ENCODE measurements at regions not wholly inside any gene's neighbourhood (a gene's known extent, or its start where the extent isn't known, plus 50 kb on each side); places are given as distances from the start of the nearest gene placed in this dataset.

DNA sequence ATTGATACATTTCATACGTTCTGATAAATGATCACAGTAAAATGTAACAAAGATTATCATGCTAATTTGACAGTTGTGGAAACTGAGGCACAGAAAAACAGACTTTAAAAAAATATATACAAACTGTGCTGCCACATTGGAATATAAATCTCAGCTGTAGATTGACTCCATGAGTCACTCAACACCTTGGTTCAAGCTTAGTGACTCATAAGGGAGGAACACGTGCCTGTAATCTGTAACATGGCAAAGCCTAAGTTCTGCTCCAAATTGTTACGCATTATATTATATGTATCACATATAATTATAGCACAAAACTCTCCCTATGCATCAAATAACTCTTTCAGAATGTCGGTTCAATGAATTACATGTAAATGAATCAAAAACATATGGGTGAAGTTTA is 1047.5 kb downstream of the GATA3 start:
- TF ChIP-seq RUNX3 (IDR thresholded peaks at IDR 0.05; ENCODE audit: low read length), result no peak
- no peak for TF ChIP-seq MYB (IDR thresholded peaks at IDR 0.05; ENCODE audit: borderline replicate concordance, low read depth, low read length)
- no peak for TF ChIP-seq BRCA1 (IDR thresholded peaks at IDR 0.05; ENCODE audit: low read depth, low read length)
- TF ChIP-seq NR2C2 (IDR thresholded peaks at IDR 0.05; ENCODE audit: borderline replicate concordance, control insufficient read depth, insufficient read length, low read depth), result no peak
- no peak for TF ChIP-seq PAX5 (IDR thresholded peaks at IDR 0.05; ENCODE audit: borderline replicate concordance, low read depth, low read length)
- TF ChIP-seq RBBP5 (conservative IDR thresholded peaks at IDR 0.05), result no peak
- RAD21 ChIA-PET (ENCODE audit: unreplicated experiment), result no interaction called here
- POLR2A ChIA-PET, result no interaction called here
- Histone ChIP-seq H3K36me3 (ENCODE audit: control insufficient read depth in 2 of 2, insufficient read depth in 2 of 2, low read length in 1 of 2) (no peaks in the 10 kb centered on the region), H3K27ac (ENCODE audit: control insufficient read depth, insufficient read depth) (no peak overlapping the region), H3K27me3 (replicated peaks in 1 of 2; ENCODE audit: control insufficient read depth in 2 of 2, insufficient read depth in 2 of 2, low read length in 1 of 2) (no peaks in the 10 kb centered on the region), H3K9ac (ENCODE audit: control insufficient read depth, insufficient read depth, low read length) (no peak overlapping the region), H3K9me3 (replicated peaks; ENCODE audit: control insufficient read depth, insufficient read depth, low read length) (no peaks in the 10 kb centered on the region), H3K4me1 (ENCODE audit: control insufficient read depth, insufficient read depth, low read length) (no peaks in the 10 kb centered on the region), H3K4me3 (no peak overlapping the region), H3K79me2 (ENCODE audit: control insufficient read depth, insufficient read depth, low read length) (no peaks in the 10 kb centered on the region), H2AFZ (ENCODE audit: control insufficient read depth, low read depth, low read length) (no peak overlapping the region), H3K4me2 (ENCODE audit: control insufficient read depth, insufficient read depth) (no peak overlapping the region), H4K20me1 (ENCODE audit: control insufficient read depth, insufficient read depth) (no peaks in the 10 kb centered on the region)
- WGBS (ENCODE audit: insufficient coverage, insufficient replicate concordance, low lambda C conversion rate, missing lambda C conversion rate), result 18% methylated on average over 4 of the region's 4 CpGs
- in situ Hi-C loops (cut with MboI), result no loop called here
- DNase-seq (ENCODE audit: low read depth, low spot score) (no peak), ATAC-seq (no peak), FAIRE-seq (no peak)
- SMC1A ChIA-PET (ENCODE audit: uncharacterized antibody, unreplicated experiment), result no interaction called here
- intact Hi-C loops (cut with micrococcal nuclease; ENCODE audit: unreplicated experiment), result no loop called here
- no TSS peak for BruUV-seq (replicated peaks)
- CTCF ChIA-PET, result no interaction called here

DNA sequence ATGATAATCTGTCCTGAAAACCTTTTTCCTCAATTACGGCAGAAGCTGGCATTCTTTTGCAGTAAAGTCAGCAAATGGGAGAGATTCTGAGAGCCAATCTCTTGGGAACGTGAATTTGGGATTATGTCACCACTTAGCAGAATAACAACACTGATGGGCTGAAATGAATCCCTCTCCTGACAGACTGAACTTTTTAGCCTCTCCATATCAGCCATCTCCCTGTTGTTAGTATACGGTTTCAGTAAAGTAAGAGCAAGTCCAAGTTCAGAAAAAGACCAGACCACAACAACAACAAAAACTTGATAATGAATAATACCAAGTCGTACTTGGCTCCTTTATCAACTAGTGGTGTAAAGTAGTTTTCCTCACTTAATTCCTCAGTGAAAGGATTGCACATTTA is 1048.8 kb downstream of the GATA3 start:
- TF ChIP-seq MYB (IDR thresholded peaks at IDR 0.05; ENCODE audit: borderline replicate concordance, low read depth, low read length), result no peak
- TF ChIP-seq, protein P1, sequence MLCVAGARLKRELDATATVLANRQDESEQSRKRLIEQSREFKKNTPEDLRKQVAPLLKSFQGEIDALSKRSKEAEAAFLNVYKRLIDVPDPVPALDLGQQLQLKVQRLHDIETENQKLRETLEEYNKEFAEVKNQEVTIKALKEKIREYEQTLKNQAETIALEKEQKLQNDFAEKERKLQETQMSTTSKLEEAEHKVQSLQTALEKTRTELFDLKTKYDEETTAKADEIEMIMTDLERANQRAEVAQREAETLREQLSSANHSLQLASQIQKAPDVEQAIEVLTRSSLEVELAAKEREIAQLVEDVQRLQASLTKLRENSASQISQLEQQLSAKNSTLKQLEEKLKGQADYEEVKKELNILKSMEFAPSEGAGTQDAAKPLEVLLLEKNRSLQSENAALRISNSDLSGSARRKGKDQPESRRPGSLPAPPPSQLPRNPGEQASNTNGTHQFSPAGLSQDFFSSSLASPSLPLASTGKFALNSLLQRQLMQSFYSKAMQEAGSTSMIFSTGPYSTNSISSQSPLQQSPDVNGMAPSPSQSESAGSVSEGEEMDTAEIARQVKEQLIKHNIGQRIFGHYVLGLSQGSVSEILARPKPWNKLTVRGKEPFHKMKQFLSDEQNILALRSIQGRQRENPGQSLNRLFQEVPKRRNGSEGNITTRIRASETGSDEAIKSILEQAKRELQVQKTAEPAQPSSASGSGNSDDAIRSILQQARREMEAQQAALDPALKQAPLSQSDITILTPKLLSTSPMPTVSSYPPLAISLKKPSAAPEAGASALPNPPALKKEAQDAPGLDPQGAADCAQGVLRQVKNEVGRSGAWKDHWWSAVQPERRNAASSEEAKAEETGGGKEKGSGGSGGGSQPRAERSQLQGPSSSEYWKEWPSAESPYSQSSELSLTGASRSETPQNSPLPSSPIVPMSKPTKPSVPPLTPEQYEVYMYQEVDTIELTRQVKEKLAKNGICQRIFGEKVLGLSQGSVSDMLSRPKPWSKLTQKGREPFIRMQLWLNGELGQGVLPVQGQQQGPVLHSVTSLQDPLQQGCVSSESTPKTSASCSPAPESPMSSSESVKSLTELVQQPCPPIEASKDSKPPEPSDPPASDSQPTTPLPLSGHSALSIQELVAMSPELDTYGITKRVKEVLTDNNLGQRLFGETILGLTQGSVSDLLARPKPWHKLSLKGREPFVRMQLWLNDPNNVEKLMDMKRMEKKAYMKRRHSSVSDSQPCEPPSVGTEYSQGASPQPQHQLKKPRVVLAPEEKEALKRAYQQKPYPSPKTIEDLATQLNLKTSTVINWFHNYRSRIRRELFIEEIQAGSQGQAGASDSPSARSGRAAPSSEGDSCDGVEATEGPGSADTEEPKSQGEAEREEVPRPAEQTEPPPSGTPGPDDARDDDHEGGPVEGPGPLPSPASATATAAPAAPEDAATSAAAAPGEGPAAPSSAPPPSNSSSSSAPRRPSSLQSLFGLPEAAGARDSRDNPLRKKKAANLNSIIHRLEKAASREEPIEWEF (IDR thresholded peaks at IDR 0.05; ENCODE audit: insufficient replicate concordance, low read depth, low read length), result no peak
- TF ChIP-seq, protein P2, sequence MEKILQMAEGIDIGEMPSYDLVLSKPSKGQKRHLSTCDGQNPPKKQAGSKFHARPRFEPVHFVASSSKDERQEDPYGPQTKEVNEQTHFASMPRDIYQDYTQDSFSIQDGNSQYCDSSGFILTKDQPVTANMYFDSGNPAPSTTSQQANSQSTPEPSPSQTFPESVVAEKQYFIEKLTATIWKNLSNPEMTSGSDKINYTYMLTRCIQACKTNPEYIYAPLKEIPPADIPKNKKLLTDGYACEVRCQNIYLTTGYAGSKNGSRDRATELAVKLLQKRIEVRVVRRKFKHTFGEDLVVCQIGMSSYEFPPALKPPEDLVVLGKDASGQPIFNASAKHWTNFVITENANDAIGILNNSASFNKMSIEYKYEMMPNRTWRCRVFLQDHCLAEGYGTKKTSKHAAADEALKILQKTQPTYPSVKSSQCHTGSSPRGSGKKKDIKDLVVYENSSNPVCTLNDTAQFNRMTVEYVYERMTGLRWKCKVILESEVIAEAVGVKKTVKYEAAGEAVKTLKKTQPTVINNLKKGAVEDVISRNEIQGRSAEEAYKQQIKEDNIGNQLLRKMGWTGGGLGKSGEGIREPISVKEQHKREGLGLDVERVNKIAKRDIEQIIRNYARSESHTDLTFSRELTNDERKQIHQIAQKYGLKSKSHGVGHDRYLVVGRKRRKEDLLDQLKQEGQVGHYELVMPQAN (conservative IDR thresholded peaks at IDR 0.05), result no peak

More for the DNA sequence above, 1048.8 kb downstream of the GATA3 start:
- no peak overlapping the region for H3K9ac ChIP-seq (ENCODE audit: control insufficient read depth, insufficient read depth, low read length)
- in situ Hi-C loops (cut with MboI), result no loop called here
- no peak overlapping the region for H2AFZ ChIP-seq (ENCODE audit: control insufficient read depth, low read depth, low read length)
- no peaks in the 10 kb centered on the region for H3K79me2 ChIP-seq (ENCODE audit: control insufficient read depth, insufficient read depth, low read length)
- no peak overlapping the region for H3K27ac ChIP-seq (ENCODE audit: control insufficient read depth, insufficient read depth)
- RAD21 ChIA-PET (ENCODE audit: unreplicated experiment), result no interaction called here
- no peak overlapping the region for H3K4me3 ChIP-seq
- POLR2A ChIA-PET, result no interaction called here
- no TSS peak for BruUV-seq (replicated peaks)
- CTCF ChIA-PET, result no interaction called here
- ATAC-seq (no peak), DNase-seq (ENCODE audit: low read depth, low spot score) (no peak), FAIRE-seq (no peak)
- no peaks in the 10 kb centered on the region for H4K20me1 ChIP-seq (ENCODE audit: control insufficient read depth, insufficient read depth)
- no peaks in the 10 kb centered on the region for H3K36me3 ChIP-seq (ENCODE audit: control insufficient read depth in 2 of 2, insufficient read depth in 2 of 2, low read length in 1 of 2)
- no peak overlapping the region for H3K4me2 ChIP-seq (ENCODE audit: control insufficient read depth, insufficient read depth)
- no peaks in the 10 kb centered on the region for H3K4me1 ChIP-seq (ENCODE audit: control insufficient read depth, insufficient read depth, low read length)
- no peaks in the 10 kb centered on the region for H3K9me3 ChIP-seq (replicated peaks; ENCODE audit: control insufficient read depth, insufficient read depth, low read length)
- intact Hi-C loops (cut with micrococcal nuclease; ENCODE audit: unreplicated experiment), result no loop called here
- 23% methylated on average over 4 of the region's 4 CpGs for WGBS (ENCODE audit: insufficient coverage, insufficient replicate concordance, low lambda C conversion rate, missing lambda C conversion rate)
- no peaks in the 10 kb centered on the region for H3K27me3 ChIP-seq (replicated peaks in 1 of 2; ENCODE audit: control insufficient read depth in 2 of 2, insufficient read depth in 2 of 2, low read length in 1 of 2)
- SMC1A ChIA-PET (ENCODE audit: uncharacterized antibody, unreplicated experiment), result no interaction called here
